ENCODE measurements at regions not wholly inside any gene's neighbourhood (a gene's known extent, or its start where the extent isn't known, plus 50 kb on each side); places are given as distances from the start of the nearest gene placed in this dataset.

GRCh38 chr5:153224651-153225050 lies 265.8 kb upstream of the GRIA1 start:
- Histone ChIP-seq H4K20me1 (ENCODE audit: low read depth, low read length) (no peaks in the 10 kb centered on the region), H2AFZ (ENCODE audit: low read depth, low read length, severe bottlenecking) (no peak overlapping the region), H3F3A (ENCODE audit: insufficient read depth) (no peaks in the 10 kb centered on the region), H3K9me3 (ENCODE audit: insufficient read depth, low read length) (no peaks in the 10 kb centered on the region), H3K4me3 (ENCODE audit: insufficient read depth, low read length, poor library complexity, severe bottlenecking) (no peak overlapping the region), H3K79me2 (ENCODE audit: insufficient read depth, low read length) (no peaks in the 10 kb centered on the region), H3K9me2 (replicated peaks; ENCODE audit: insufficient read depth, low read length) (no peaks in the 10 kb centered on the region), H3K4me2 (ENCODE audit: low read depth, low read length, poor library complexity, severe bottlenecking) (no peak overlapping the region), H3K27ac (ENCODE audit: low read depth, low read length) (no peak overlapping the region), H3K36me3 (ENCODE audit: low read length) (no peaks in the 10 kb centered on the region), H3K27me3 (ENCODE audit: low read length) (no peaks in the 10 kb centered on the region), H3K9ac (ENCODE audit: low read length) (no peak overlapping the region)
- no peak for TF ChIP-seq EZH2phosphoT487 (conservative IDR thresholded peaks at IDR 0.05; ENCODE audit: low read length)
- TF ChIP-seq, protein P1, sequence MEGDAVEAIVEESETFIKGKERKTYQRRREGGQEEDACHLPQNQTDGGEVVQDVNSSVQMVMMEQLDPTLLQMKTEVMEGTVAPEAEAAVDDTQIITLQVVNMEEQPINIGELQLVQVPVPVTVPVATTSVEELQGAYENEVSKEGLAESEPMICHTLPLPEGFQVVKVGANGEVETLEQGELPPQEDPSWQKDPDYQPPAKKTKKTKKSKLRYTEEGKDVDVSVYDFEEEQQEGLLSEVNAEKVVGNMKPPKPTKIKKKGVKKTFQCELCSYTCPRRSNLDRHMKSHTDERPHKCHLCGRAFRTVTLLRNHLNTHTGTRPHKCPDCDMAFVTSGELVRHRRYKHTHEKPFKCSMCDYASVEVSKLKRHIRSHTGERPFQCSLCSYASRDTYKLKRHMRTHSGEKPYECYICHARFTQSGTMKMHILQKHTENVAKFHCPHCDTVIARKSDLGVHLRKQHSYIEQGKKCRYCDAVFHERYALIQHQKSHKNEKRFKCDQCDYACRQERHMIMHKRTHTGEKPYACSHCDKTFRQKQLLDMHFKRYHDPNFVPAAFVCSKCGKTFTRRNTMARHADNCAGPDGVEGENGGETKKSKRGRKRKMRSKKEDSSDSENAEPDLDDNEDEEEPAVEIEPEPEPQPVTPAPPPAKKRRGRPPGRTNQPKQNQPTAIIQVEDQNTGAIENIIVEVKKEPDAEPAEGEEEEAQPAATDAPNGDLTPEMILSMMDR (IDR thresholded peaks at IDR 0.05; ENCODE audit: insufficient read depth, low read length, poor library complexity, severe bottlenecking), result no peak

DNA sequence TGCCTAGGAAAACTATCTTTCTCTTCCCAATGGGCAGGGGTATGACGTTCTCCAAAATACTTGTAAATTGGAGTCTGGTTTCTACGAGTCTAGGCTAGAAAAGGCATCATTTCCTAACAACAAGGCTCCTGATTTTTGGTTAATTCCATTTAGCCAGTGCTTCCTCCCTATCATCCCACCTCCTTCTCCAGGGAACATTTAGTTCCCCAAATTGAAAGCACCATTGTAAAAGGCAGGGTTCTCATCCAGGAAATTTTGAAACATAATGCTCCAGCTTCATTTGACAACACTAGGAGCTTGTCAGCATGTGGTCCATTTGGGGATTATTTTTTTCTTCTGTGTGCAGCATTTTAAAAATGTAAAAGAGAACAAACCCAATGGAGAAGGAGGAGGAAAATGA lies 256.5 kb upstream of the GRIA1 start:
- Histone ChIP-seq H3K4me2 (ENCODE audit: low read depth, low read length, poor library complexity, severe bottlenecking) (no peak overlapping the region), H3K27ac (ENCODE audit: low read depth, low read length) (no peak overlapping the region), H3K9me2 (replicated peaks; ENCODE audit: insufficient read depth, low read length) (no peaks in the 10 kb centered on the region), H3K9me3 (ENCODE audit: insufficient read depth, low read length) (no peaks in the 10 kb centered on the region), H3K27me3 (ENCODE audit: low read length) (no peaks in the 10 kb centered on the region), H3K79me2 (ENCODE audit: insufficient read depth, low read length) (no peaks in the 10 kb centered on the region), H3K9ac (ENCODE audit: low read length) (no peak overlapping the region), H3K4me3 (ENCODE audit: insufficient read depth, low read length, poor library complexity, severe bottlenecking) (no peak overlapping the region), H2AFZ (ENCODE audit: low read depth, low read length, severe bottlenecking) (no peak overlapping the region), H4K20me1 (ENCODE audit: low read depth, low read length) (no peaks in the 10 kb centered on the region), H3K36me3 (ENCODE audit: low read length) (no peaks in the 10 kb centered on the region), H3F3A (ENCODE audit: insufficient read depth) (no peaks in the 10 kb centered on the region)
- TF ChIP-seq EZH2phosphoT487 (conservative IDR thresholded peaks at IDR 0.05; ENCODE audit: low read length), result no peak
- TF ChIP-seq, protein P1 (IDR thresholded peaks at IDR 0.05; ENCODE audit: insufficient read depth, low read length, poor library complexity, severe bottlenecking), result no peak

DNA sequence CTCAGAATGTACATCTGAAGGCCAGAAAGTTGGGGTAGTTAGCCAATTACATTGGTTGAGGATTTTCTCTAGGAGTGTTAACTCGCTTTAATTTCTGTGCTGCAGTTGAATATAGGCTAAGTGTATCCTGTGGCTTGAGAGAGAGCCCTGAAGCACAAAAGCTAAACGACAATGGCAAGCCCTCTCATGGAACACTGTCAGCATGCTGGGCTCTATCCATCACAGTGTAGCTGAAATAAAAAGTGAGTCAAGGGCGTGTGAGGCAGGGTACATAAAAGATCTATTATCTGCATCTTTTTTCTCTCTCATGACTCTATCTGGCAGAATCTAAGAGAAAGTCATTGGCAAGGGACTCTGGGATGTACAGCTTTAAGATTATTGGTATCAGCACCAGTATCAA lies 254.2 kb upstream of the GRIA1 start:
- Histone ChIP-seq H4K20me1 (ENCODE audit: low read depth, low read length) (no peaks in the 10 kb centered on the region), H3K4me3 (ENCODE audit: insufficient read depth, low read length, poor library complexity, severe bottlenecking) (no peak overlapping the region), H3K9ac (ENCODE audit: low read length) (no peak overlapping the region), H3K27ac (ENCODE audit: low read depth, low read length) (no peak overlapping the region), H3K27me3 (ENCODE audit: low read length) (no peaks in the 10 kb centered on the region), H3K9me2 (replicated peaks; ENCODE audit: insufficient read depth, low read length) (no peaks in the 10 kb centered on the region), H3K9me3 (ENCODE audit: insufficient read depth, low read length) (no peaks in the 10 kb centered on the region), H3K4me2 (ENCODE audit: low read depth, low read length, poor library complexity, severe bottlenecking) (no peak overlapping the region), H3K36me3 (ENCODE audit: low read length) (no peaks in the 10 kb centered on the region), H3K79me2 (ENCODE audit: insufficient read depth, low read length) (no peaks in the 10 kb centered on the region), H3F3A (ENCODE audit: insufficient read depth) (no peaks in the 10 kb centered on the region), H2AFZ (ENCODE audit: low read depth, low read length, severe bottlenecking) (no peak overlapping the region)
- no peak for TF ChIP-seq EZH2phosphoT487 (conservative IDR thresholded peaks at IDR 0.05; ENCODE audit: low read length)
- TF ChIP-seq, protein P1 (IDR thresholded peaks at IDR 0.05; ENCODE audit: insufficient read depth, low read length, poor library complexity, severe bottlenecking), result no peak

Data from SU-DHL-6 (cell line).